ENCODE measurements at regions not wholly inside any gene's neighbourhood (a gene's known extent, or its start where the extent isn't known, plus 50 kb on each side); places are given as distances from the start of the nearest gene placed in this dataset.

DNA sequence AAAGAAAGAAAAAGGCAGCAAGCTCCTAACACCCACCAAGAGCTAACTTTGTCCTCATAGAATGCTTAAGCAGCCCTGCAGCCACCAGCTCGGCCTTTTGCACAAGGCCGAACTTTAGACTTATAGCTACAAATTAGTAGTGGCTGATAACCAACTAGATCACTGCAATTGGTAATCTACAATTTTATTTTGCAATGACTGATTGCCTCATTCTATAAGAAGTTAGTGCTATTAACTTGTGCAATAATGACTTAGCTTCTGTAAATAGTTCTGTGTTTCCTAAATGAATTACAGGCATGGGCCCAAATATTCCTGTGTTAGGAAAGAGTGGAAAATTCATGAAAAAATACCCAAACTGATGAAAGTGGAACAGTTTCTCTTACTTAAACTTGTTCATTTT, 284.8 kb upstream of the CFAP20DC start:
- TF ChIP-seq, protein P1, sequence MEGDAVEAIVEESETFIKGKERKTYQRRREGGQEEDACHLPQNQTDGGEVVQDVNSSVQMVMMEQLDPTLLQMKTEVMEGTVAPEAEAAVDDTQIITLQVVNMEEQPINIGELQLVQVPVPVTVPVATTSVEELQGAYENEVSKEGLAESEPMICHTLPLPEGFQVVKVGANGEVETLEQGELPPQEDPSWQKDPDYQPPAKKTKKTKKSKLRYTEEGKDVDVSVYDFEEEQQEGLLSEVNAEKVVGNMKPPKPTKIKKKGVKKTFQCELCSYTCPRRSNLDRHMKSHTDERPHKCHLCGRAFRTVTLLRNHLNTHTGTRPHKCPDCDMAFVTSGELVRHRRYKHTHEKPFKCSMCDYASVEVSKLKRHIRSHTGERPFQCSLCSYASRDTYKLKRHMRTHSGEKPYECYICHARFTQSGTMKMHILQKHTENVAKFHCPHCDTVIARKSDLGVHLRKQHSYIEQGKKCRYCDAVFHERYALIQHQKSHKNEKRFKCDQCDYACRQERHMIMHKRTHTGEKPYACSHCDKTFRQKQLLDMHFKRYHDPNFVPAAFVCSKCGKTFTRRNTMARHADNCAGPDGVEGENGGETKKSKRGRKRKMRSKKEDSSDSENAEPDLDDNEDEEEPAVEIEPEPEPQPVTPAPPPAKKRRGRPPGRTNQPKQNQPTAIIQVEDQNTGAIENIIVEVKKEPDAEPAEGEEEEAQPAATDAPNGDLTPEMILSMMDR (IDR thresholded peaks at IDR 0.05), result no peak
- TF ChIP-seq POLR2A (IDR thresholded peaks at IDR 0.05; ENCODE audit: low read length) (no peak), HDAC2 (IDR thresholded peaks at IDR 0.05) (no peak), BHLHE40 (IDR thresholded peaks at IDR 0.05; ENCODE audit: low read depth, low read length) (no peak), NR3C1 (IDR thresholded peaks at IDR 0.05) (no peak), EP300 (IDR thresholded peaks at IDR 0.05) (no peak), POLR2AphosphoS2 (conservative IDR thresholded peaks at IDR 0.05; ENCODE audit: low read length) (no peak), PHF8 (IDR thresholded peaks at IDR 0.05; ENCODE audit: borderline replicate concordance, low read depth) (no peak)
- TF ChIP-seq, protein P2, sequence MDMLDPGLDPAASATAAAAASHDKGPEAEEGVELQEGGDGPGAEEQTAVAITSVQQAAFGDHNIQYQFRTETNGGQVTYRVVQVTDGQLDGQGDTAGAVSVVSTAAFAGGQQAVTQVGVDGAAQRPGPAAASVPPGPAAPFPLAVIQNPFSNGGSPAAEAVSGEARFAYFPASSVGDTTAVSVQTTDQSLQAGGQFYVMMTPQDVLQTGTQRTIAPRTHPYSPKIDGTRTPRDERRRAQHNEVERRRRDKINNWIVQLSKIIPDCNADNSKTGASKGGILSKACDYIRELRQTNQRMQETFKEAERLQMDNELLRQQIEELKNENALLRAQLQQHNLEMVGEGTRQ (IDR thresholded peaks at IDR 0.05), result no peak
